KMS-11 (cell line): ENCODE measurements at regions not wholly inside any gene's neighbourhood (a gene's known extent, or its start where the extent isn't known, plus 50 kb on each side); places are given as distances from the start of the nearest gene placed in this dataset.

Experiments used
- H2AFZ ChIP-seq: fragments of 200-600 bp; sonication (generic); 2 replicates; pipeline ENCODE4 v1.6.1; 2016; ENCODE audit warnings: antibody characterized with exemption, mixed run types, low read depth
- H3K27ac ChIP-seq: fragments of 200-600 bp; sonication (generic); 2 replicates; pipeline ENCODE4 v1.6.1; 2016; ENCODE audit warnings: mild to moderate bottlenecking, mixed run types
- H3K27me3 ChIP-seq: fragments of 200-600 bp; sonication (generic); 2 replicates; pipeline ENCODE4 v1.6.1; 2017; ENCODE audit warnings: mild to moderate bottlenecking, low read depth, mixed run types, moderate library complexity; ENCODE audit not compliant: insufficient read depth
- H3K36me3 ChIP-seq: fragments of 200-600 bp; sonication (generic); 2 replicates; pipeline ENCODE4 v1.6.1; 2017; ENCODE audit warnings: mild to moderate bottlenecking, mixed run types; ENCODE audit not compliant: insufficient read depth
- H3K4me1 ChIP-seq: fragments of 200-600 bp; sonication (generic); 2 replicates; pipeline ENCODE4 v1.6.1; 2016; ENCODE audit warnings: mild to moderate bottlenecking, low read depth, mixed run types; ENCODE audit not compliant: poor library complexity, severe bottlenecking
- H3K4me2 ChIP-seq: fragments of 200-600 bp; sonication (generic); 2 replicates; pipeline ENCODE4 v1.7.0; 2016; ENCODE audit warnings: mild to moderate bottlenecking, mixed run types
- H3K4me3 ChIP-seq: fragments of 200-600 bp; sonication (generic); IDR thresholded peaks from 2 replicates; pipeline ENCODE4 v1.6.1; 2017; ENCODE audit warnings: low read depth, low read length, mixed read lengths; ENCODE audit not compliant: insufficient read depth
- H3K79me2 ChIP-seq: fragments of 200-600 bp; sonication (generic); 2 replicates; pipeline ENCODE4 v1.6.1; 2016; ENCODE audit warnings: low read depth, mixed run types; ENCODE audit not compliant: insufficient read depth
- H3K9ac ChIP-seq: fragments of 200-600 bp; sonication (generic); 2 replicates; pipeline ENCODE4 v1.6.1; 2016; ENCODE audit warnings: mild to moderate bottlenecking, mixed run types
- H4K20me1 ChIP-seq: fragments of 200-600 bp; sonication (generic); 2 replicates; pipeline ENCODE4 v1.6.1; 2016; ENCODE audit warnings: mild to moderate bottlenecking, mixed run types; ENCODE audit not compliant: insufficient read depth
- CTCF ChIP-seq: fragments of 200-600 bp; sonication (generic); conservative IDR thresholded peaks from 2 replicates; pipeline ENCODE4 v1.6.1; 2017; ENCODE audit warnings: low read depth, mild to moderate bottlenecking, antibody characterized with exemption, low read length, moderate library complexity, mixed read lengths

DNA sequence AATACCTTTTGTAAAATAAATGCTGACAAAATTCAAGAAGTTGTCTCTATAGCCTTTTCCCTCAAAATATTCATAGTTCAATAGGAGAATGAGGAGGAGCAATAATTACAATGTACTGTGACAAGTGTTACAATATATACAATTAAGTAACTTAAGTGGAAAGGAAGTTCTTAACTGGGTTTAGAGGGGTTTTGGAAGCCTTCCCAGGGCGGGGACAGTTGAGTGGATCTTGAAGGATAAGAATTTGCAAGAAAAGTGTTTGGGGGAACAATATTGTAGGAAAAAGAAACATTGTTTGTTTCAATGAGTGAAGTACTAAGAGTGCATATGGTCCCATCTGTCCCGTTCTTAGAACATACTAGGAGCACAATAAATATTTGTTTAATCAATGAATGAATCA lies 165.2 kb upstream of the PLSCR5 start:
- no peaks in the 10 kb centered on the region for H4K20me1 ChIP-seq
- no peaks in the 10 kb centered on the region for H3K27me3 ChIP-seq
- no peak overlapping the region for H3K27ac ChIP-seq
- H3K4me2 ChIP-seq, result no peak overlapping the region
- H3K79me2 ChIP-seq, result no peaks in the 10 kb centered on the region
- no peak overlapping the region for H3K4me3 ChIP-seq
- no peaks in the 10 kb centered on the region for H3K36me3 ChIP-seq
- no peak overlapping the region for H3K9ac ChIP-seq
- no peak for TF ChIP-seq CTCF
- no peak overlapping the region for H2AFZ ChIP-seq
- no peaks in the 10 kb centered on the region for H3K4me1 ChIP-seq

- no peak overlapping the region for H3K27ac ChIP-seq
- no peaks in the 10 kb centered on the region for H4K20me1 ChIP-seq
- H3K36me3 ChIP-seq, result no peaks in the 10 kb centered on the region
- TF ChIP-seq CTCF, result no peak
- H2AFZ ChIP-seq, result no peak overlapping the region
- no peaks in the 10 kb centered on the region for H3K79me2 ChIP-seq
- H3K9ac ChIP-seq, result no peak overlapping the region
- H3K4me1 ChIP-seq, result no peaks in the 10 kb centered on the region
- no peaks in the 10 kb centered on the region for H3K27me3 ChIP-seq
- H3K4me3 ChIP-seq, result no peak overlapping the region
- H3K4me2 ChIP-seq, result no peak overlapping the region
Observed at GRCh38 chr3:146757759-146758158, 152.6 kb upstream of the PLSCR5 start.

- H3K4me2 ChIP-seq, result peak overlapping the region; percentile 29
Observed at GRCh38 chr3:146750196-146750595, 145.1 kb upstream of the PLSCR5 start.

GRCh38 chr3:146747928-146748327 lies 142.8 kb upstream of the PLSCR5 start:
- TF ChIP-seq CTCF, result no peak
- no peaks in the 10 kb centered on the region for H3K27me3 ChIP-seq
- no peaks in the 10 kb centered on the region for H4K20me1 ChIP-seq
- H3K4me3 ChIP-seq, result no peak overlapping the region
- H3K4me1 ChIP-seq, result peaks cover 24% of the 10 kb centered on the region
- H2AFZ ChIP-seq, result no peak overlapping the region
- H3K36me3 ChIP-seq, result no peaks in the 10 kb centered on the region
- no peak overlapping the region for H3K4me2 ChIP-seq
- no peaks in the 10 kb centered on the region for H3K79me2 ChIP-seq
- no peak overlapping the region for H3K9ac ChIP-seq
- no peak overlapping the region for H3K27ac ChIP-seq

More at GRCh38 chr3:146750196-146750595, 145.1 kb upstream of the PLSCR5 start:
- Histone ChIP-seq H3K4me3 (no peak overlapping the region), H3K9ac (no peak overlapping the region), H3K36me3 (no peaks in the 10 kb centered on the region), H3K4me1 (peaks cover 24% of the 10 kb centered on the region), H3K79me2 (no peaks in the 10 kb centered on the region), H3K27ac (no peak overlapping the region), H3K27me3 (no peaks in the 10 kb centered on the region), H4K20me1 (no peaks in the 10 kb centered on the region), H2AFZ (no peak overlapping the region)
- no peak for TF ChIP-seq CTCF

- H4K20me1 ChIP-seq, result no peaks in the 10 kb centered on the region
- H3K27me3 ChIP-seq, result no peaks in the 10 kb centered on the region
- no peak overlapping the region for H3K9ac ChIP-seq
- no peak for TF ChIP-seq CTCF
- H3K27ac ChIP-seq, result no peak overlapping the region
- H3K4me2 ChIP-seq, result no peak overlapping the region
- no peaks in the 10 kb centered on the region for H3K36me3 ChIP-seq
- no peak overlapping the region for H3K4me3 ChIP-seq
- H3K79me2 ChIP-seq, result no peaks in the 10 kb centered on the region
- H2AFZ ChIP-seq, result no peak overlapping the region
- H3K4me1 ChIP-seq, result peaks cover 24% of the 10 kb centered on the region
Observed at GRCh38 chr3:146747051-146747450, 141.9 kb upstream of the PLSCR5 start.
